ENCODE measurements at regions not wholly inside any gene's neighbourhood (a gene's known extent, or its start where the extent isn't known, plus 50 kb on each side); places are given as distances from the start of the nearest gene placed in this dataset.

DNA sequence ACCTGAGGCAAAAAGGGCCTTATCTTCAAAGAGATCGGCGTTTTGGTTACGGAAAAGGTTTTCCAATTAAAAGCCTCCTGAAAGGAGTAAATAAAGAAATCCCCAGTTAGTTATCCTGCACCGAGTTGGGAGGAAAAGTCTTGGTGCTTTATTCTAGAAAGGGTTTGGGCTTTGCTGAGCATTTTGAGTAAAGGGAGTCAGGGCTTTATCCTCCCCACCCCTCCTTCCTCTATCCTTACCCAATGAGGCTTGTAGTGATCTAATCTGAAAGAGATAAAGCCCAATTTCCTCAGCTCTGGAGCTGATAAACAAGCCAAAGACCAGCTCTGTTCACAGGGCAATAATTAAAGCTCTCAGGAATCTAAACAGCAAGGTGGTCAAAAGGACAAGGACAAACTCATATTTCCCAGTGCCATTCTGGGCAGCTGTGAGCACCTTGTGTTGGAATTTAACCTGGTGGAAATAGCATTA, 188.9 kb upstream of the TSC22D1 start:
- no peaks in the 10 kb centered on the region for H3K9me3 ChIP-seq (replicated peaks; ENCODE audit: control insufficient read depth, insufficient read depth, low read depth, low read length)
- FAIRE-seq (no peak), ATAC-seq (no peak), DNase-seq (ENCODE audit: extremely low read depth in 1 of 4, low spot score in 3 of 4) (no peak)
- H3K4me3 ChIP-seq, result no peak overlapping the region
- no peaks in the 10 kb centered on the region for H4K20me1 ChIP-seq (replicated peaks; ENCODE audit: control insufficient read depth, insufficient read depth, low read length)
- TF ChIP-seq PTTG1 (tag; IDR thresholded peaks at IDR 0.05; ENCODE audit: low read depth), result no peak
- TF ChIP-seq DDX20 (tag; IDR thresholded peaks at IDR 0.05; ENCODE audit: low read depth), result no peak
- no peak for TF ChIP-seq FOXP1 (CRISPR knock-in tag; IDR thresholded peaks at IDR 0.05)
- no peak for TF ChIP-seq PRPF4 (IDR thresholded peaks at IDR 0.05; ENCODE audit: insufficient read depth, low read depth, low read length, poor library complexity, severe bottlenecking)
- TF ChIP-seq SPI1 (IDR thresholded peaks at IDR 0.05; ENCODE audit: borderline replicate concordance, low read depth, low read length), result no peak
- no peak for TF ChIP-seq COPS2 (conservative IDR thresholded peaks at IDR 0.05)
- no peak for TF ChIP-seq MEF2D (tag; conservative IDR thresholded peaks at IDR 0.05; ENCODE audit: low read depth)
- no peak for TF ChIP-seq U2AF1 (optimal IDR thresholded peaks at IDR 0.05; ENCODE audit: low read depth, low read length)
- TF ChIP-seq, protein P1, sequence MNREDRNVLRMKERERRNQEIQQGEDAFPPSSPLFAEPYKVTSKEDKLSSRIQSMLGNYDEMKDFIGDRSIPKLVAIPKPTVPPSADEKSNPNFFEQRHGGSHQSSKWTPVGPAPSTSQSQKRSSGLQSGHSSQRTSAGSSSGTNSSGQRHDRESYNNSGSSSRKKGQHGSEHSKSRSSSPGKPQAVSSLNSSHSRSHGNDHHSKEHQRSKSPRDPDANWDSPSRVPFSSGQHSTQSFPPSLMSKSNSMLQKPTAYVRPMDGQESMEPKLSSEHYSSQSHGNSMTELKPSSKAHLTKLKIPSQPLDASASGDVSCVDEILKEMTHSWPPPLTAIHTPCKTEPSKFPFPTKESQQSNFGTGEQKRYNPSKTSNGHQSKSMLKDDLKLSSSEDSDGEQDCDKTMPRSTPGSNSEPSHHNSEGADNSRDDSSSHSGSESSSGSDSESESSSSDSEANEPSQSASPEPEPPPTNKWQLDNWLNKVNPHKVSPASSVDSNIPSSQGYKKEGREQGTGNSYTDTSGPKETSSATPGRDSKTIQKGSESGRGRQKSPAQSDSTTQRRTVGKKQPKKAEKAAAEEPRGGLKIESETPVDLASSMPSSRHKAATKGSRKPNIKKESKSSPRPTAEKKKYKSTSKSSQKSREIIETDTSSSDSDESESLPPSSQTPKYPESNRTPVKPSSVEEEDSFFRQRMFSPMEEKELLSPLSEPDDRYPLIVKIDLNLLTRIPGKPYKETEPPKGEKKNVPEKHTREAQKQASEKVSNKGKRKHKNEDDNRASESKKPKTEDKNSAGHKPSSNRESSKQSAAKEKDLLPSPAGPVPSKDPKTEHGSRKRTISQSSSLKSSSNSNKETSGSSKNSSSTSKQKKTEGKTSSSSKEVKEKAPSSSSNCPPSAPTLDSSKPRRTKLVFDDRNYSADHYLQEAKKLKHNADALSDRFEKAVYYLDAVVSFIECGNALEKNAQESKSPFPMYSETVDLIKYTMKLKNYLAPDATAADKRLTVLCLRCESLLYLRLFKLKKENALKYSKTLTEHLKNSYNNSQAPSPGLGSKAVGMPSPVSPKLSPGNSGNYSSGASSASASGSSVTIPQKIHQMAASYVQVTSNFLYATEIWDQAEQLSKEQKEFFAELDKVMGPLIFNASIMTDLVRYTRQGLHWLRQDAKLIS (CRISPR knock-in tag; IDR thresholded peaks at IDR 0.05), result no peak
- BruUV-seq (replicated peaks), result no TSS peak
- ChIA-PET POLR2A (no interaction called here), CTCF (ENCODE audit: low intra/inter-chr PET ratio) (no interaction called here)
- in situ Hi-C loops (cut with MboI), result no loop called here
- H3K27ac ChIP-seq (ENCODE audit: extremely low read depth, low read depth, low read length), result no peak overlapping the region
- no peak overlapping the region for H3K9ac ChIP-seq (ENCODE audit: insufficient read depth in 1 of 2, low read depth in 2 of 2, low read length in 2 of 2)
- intact Hi-C loops (cut with micrococcal nuclease), result no loop called here
- WGBS (ENCODE audit: insufficient coverage, low coverage, missing lambda C conversion rate), result 0% methylated on average over 4 of the region's 4 CpGs
- no peaks in the 10 kb centered on the region for H3K4me1 ChIP-seq (replicated peaks in 1 of 2; ENCODE audit: control insufficient read depth in 2 of 2, insufficient read depth in 2 of 2, low read length in 2 of 2)
- H3K27me3 ChIP-seq (ENCODE audit: control insufficient read depth in 2 of 2, insufficient read depth in 2 of 2, low read length in 2 of 2), result no peaks in the 10 kb centered on the region; a peak in 1 of 5 replicates
- H2AFZ ChIP-seq (ENCODE audit: low read depth, low read length), result no peak overlapping the region
- no peaks in the 10 kb centered on the region for H3K79me2 ChIP-seq (ENCODE audit: control insufficient read depth, insufficient read depth, low read length)
- no peaks in the 10 kb centered on the region for H3K9me1 ChIP-seq (ENCODE audit: control insufficient read depth, insufficient read depth, low read length)
- no peaks in the 10 kb centered on the region for H3K36me3 ChIP-seq (ENCODE audit: control insufficient read depth, insufficient read depth, low read length)
- H3K4me2 ChIP-seq (ENCODE audit: insufficient read depth, low read length), result no peak overlapping the region
